ENCODE measurements at regions not wholly inside any gene's neighbourhood (a gene's known extent, or its start where the extent isn't known, plus 50 kb on each side); places are given as distances from the start of the nearest gene placed in this dataset.
"Not testable (repeated sequence)": the region's sequence is repeated elsewhere in the genome, so short reads cannot be mapped to it uniquely, and the experiment has no call there.

DNA sequence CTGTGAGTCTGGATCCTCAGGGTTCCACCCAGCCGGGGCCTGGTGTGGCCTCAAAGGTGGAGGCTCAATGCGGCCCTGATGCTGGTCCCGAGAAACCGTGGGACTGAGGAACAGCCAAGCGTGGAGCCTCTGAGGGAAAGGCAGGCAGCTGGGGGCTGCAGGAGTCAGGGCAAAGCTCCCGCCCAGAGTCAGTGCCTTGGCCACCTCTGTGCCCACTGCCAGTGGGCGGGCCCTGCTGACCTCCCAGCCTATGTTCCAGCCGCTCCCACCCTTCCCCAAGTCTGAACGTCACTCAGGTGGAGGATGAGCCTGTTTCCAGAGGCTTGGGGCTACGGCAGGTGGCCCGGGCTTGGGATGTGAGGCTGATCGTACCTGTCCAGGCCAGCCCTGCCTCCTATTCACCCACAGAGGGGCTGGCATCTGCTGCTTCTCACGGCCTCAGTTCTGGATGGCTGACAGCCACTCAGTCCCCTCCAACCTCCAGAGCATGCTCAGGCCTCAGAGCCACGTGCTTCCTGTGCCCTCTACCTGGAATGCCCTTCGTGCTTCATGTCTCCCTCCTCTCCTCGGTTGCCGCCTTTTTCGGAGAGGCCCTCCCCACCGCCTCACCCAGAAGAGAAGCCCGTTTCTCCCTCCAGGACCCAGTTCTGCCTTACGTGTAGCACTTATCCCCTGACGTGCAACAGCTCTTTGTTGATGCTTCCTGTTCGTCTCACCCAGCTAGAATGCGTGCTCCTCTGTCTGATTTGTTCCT, 94.1 kb upstream of the LRPAP1 start:
- not testable (repeated sequence) for H3K4me1 Mint-ChIP-seq (ENCODE audit: unreplicated experiment); H3K27me3 Mint-ChIP-seq (ENCODE audit: unreplicated experiment); H3K36me3 Mint-ChIP-seq (ENCODE audit: low read depth, unreplicated experiment); H3K27ac Mint-ChIP-seq (ENCODE audit: unreplicated experiment); DNase-seq (ENCODE audit: low spot score); H3K4me3 Mint-ChIP-seq (ENCODE audit: unreplicated experiment); H3K9me3 Mint-ChIP-seq (ENCODE audit: unreplicated experiment)

GRCh38 chr4:3625286-3625875, 93.2 kb upstream of the LRPAP1 start:
- H3K27me3 Mint-ChIP-seq (ENCODE audit: unreplicated experiment); H3K27ac Mint-ChIP-seq (ENCODE audit: unreplicated experiment); H3K36me3 Mint-ChIP-seq (ENCODE audit: low read depth, unreplicated experiment); H3K9me3 Mint-ChIP-seq (ENCODE audit: unreplicated experiment); DNase-seq (ENCODE audit: low spot score); H3K4me3 Mint-ChIP-seq (ENCODE audit: unreplicated experiment); H3K4me1 Mint-ChIP-seq (ENCODE audit: unreplicated experiment): not testable (repeated sequence)

DNA sequence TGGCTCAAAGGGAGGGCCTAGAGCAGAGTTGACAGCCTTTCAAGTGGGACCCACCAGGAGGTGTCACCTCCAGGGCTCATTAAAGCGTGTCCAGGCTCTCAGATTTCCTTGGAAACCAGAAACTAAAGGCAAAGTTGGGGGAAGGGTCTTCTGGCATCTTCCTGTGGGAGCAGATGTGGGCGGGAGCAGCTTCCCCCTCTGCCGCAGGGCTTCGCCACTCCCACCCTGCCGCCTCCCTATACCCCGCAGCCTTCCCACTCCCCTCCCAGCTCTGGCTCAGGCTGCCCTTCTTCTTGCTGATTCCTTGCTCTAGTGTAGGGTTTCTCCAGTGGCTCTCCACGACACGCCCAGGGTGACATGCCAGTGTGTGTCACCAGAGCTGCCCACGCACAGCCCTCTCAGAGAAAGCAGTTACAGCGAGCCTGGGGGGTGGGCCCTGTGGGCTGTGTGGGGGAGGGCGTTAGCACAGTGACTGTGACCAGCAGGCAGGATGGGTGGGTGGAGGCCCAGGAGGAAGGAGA, 91.6 kb upstream of the LRPAP1 start:
- H3K36me3 Mint-ChIP-seq (ENCODE audit: low read depth, unreplicated experiment); H3K4me1 Mint-ChIP-seq (ENCODE audit: unreplicated experiment); H3K4me3 Mint-ChIP-seq (ENCODE audit: unreplicated experiment); H3K9me3 Mint-ChIP-seq (ENCODE audit: unreplicated experiment); H3K27ac Mint-ChIP-seq (ENCODE audit: unreplicated experiment); H3K27me3 Mint-ChIP-seq (ENCODE audit: unreplicated experiment); DNase-seq (ENCODE audit: low spot score): not testable (repeated sequence)

- TF ChIP-seq, protein P1, sequence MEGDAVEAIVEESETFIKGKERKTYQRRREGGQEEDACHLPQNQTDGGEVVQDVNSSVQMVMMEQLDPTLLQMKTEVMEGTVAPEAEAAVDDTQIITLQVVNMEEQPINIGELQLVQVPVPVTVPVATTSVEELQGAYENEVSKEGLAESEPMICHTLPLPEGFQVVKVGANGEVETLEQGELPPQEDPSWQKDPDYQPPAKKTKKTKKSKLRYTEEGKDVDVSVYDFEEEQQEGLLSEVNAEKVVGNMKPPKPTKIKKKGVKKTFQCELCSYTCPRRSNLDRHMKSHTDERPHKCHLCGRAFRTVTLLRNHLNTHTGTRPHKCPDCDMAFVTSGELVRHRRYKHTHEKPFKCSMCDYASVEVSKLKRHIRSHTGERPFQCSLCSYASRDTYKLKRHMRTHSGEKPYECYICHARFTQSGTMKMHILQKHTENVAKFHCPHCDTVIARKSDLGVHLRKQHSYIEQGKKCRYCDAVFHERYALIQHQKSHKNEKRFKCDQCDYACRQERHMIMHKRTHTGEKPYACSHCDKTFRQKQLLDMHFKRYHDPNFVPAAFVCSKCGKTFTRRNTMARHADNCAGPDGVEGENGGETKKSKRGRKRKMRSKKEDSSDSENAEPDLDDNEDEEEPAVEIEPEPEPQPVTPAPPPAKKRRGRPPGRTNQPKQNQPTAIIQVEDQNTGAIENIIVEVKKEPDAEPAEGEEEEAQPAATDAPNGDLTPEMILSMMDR (IDR thresholded peaks at IDR 0.05; ENCODE audit: unreplicated experiment): no peak
Measured at GRCh38 chr4:3623106-3623505, 90.9 kb upstream of the LRPAP1 start.

DNA sequence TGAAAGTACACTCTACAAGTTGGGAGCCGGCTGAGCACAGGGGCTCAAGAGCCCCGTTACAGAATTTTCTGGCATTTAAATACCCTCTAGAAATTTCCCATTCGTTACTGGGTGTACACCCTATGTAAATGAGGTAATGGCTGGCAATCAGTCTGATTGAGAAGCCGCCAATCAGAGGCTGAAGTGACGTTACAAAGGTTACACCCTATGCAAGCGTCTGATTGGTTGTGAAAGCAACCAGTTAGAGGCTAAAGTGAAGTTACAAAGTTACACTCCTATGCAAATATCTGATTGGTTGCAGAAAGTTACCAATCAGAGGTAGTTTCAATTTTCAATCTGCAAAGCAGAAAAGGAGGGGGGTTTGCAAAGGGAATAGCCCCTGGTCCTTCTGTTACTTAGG, 88.1 kb upstream of the LRPAP1 start:
- not testable (repeated sequence) for H3K27me3 Mint-ChIP-seq (ENCODE audit: unreplicated experiment); H3K27ac Mint-ChIP-seq (ENCODE audit: unreplicated experiment); H3K9me3 Mint-ChIP-seq (ENCODE audit: unreplicated experiment); DNase-seq (ENCODE audit: low spot score); H3K4me1 Mint-ChIP-seq (ENCODE audit: unreplicated experiment); H3K36me3 Mint-ChIP-seq (ENCODE audit: low read depth, unreplicated experiment); H3K4me3 Mint-ChIP-seq (ENCODE audit: unreplicated experiment)

More at GRCh38 chr4:3623106-3623505, 90.9 kb upstream of the LRPAP1 start:
- no peak overlapping the region for H3K27ac Mint-ChIP-seq (ENCODE audit: unreplicated experiment)
- H3K4me1 Mint-ChIP-seq (ENCODE audit: unreplicated experiment): peaks cover 3% of the 10 kb centered on the region
- DNase-seq (ENCODE audit: low spot score): no peak
- H3K36me3 Mint-ChIP-seq (ENCODE audit: low read depth, unreplicated experiment): no peaks in the 10 kb centered on the region
- H3K4me3 Mint-ChIP-seq (ENCODE audit: unreplicated experiment): no peak overlapping the region
- H3K9me3 Mint-ChIP-seq (ENCODE audit: unreplicated experiment): no peaks in the 10 kb centered on the region
- peaks cover 2% of the 10 kb centered on the region for H3K27me3 Mint-ChIP-seq (ENCODE audit: unreplicated experiment)

GRCh38 chr4:3619698-3620097, 87.5 kb upstream of the LRPAP1 start:
- H3K27me3 Mint-ChIP-seq (ENCODE audit: unreplicated experiment); H3K27ac Mint-ChIP-seq (ENCODE audit: unreplicated experiment); H3K4me3 Mint-ChIP-seq (ENCODE audit: unreplicated experiment); DNase-seq (ENCODE audit: low spot score); H3K4me1 Mint-ChIP-seq (ENCODE audit: unreplicated experiment); H3K36me3 Mint-ChIP-seq (ENCODE audit: low read depth, unreplicated experiment); H3K9me3 Mint-ChIP-seq (ENCODE audit: unreplicated experiment): not testable (repeated sequence)

- H3K27ac Mint-ChIP-seq (ENCODE audit: unreplicated experiment); H3K27me3 Mint-ChIP-seq (ENCODE audit: unreplicated experiment); H3K36me3 Mint-ChIP-seq (ENCODE audit: low read depth, unreplicated experiment); H3K4me3 Mint-ChIP-seq (ENCODE audit: unreplicated experiment); DNase-seq (ENCODE audit: low spot score); H3K4me1 Mint-ChIP-seq (ENCODE audit: unreplicated experiment); H3K9me3 Mint-ChIP-seq (ENCODE audit: unreplicated experiment): not testable (repeated sequence)
Measured at GRCh38 chr4:3618341-3618740, 86.1 kb upstream of the LRPAP1 start.

Measured in endothelial cell (in vitro differentiated cells).